Retina (tissue), 1 donor: ENCODE measurements at regions not wholly inside any gene's neighbourhood (a gene's known extent, or its start where the extent isn't known, plus 50 kb on each side); places are given as distances from the start of the nearest gene placed in this dataset.
A peak's percentile ranks its signal among the peaks of the same experiment; 100 is the strongest.

Experiments
- DNase-seq: peaks from one replicate; pipeline ENCODE4 v3.0.0-alpha.2; 2016

GRCh38 chr10:131492211-131492857 is 180.8 kb upstream of the TCERG1L start:
- no peak for DNase-seq

GRCh38 chr10:131493432-131493831 is 181.9 kb upstream of the TCERG1L start:
- DNase-seq, result no peak

- DNase-seq, result no peak
These were observed 182.9 kb upstream of the TCERG1L start for GRCh38 chr10:131494451-131494850.

- no peak for DNase-seq
These were observed 183.7 kb upstream of the TCERG1L start for GRCh38 chr10:131495224-131495623.

- no peak for DNase-seq
These were observed 184.4 kb upstream of the TCERG1L start for GRCh38 chr10:131495892-131496291.

GRCh38 chr10:131496351-131497052 is 185.0 kb upstream of the TCERG1L start:
- DNase-seq, result no peak

- DNase-seq, result no peak
These were observed 188.0 kb upstream of the TCERG1L start for GRCh38 chr10:131499566-131499965.

- no peak for DNase-seq
These were observed 188.7 kb upstream of the TCERG1L start for GRCh38 chr10:131500181-131500580.

- DNase-seq, result no peak
These were observed 189.4 kb upstream of the TCERG1L start for GRCh38 chr10:131500892-131501291.

- no peak for DNase-seq
These were observed 192.5 kb upstream of the TCERG1L start for GRCh38 chr10:131503992-131504391.

GRCh38 chr10:131511391-131511790 is 199.9 kb upstream of the TCERG1L start:
- DNase-seq, result no peak

GRCh38 chr10:131512852-131513251 is 201.3 kb upstream of the TCERG1L start:
- no peak for DNase-seq

- DNase-seq, result no peak
These were observed 201.9 kb upstream of the TCERG1L start for GRCh38 chr10:131513445-131513844.

GRCh38 chr10:131513901-131514300 is 202.4 kb upstream of the TCERG1L start:
- DNase-seq, result no peak

- peak; percentile 65 for DNase-seq
These were observed 202.9 kb upstream of the TCERG1L start for GRCh38 chr10:131514454-131514853.

- DNase-seq, result no peak
These were observed 204.8 kb upstream of the TCERG1L start for GRCh38 chr10:131516285-131516684.

GRCh38 chr10:131517781-131518180 is 206.3 kb upstream of the TCERG1L start:
- DNase-seq, result no peak

- DNase-seq, result no peak
These were observed 208.4 kb upstream of the TCERG1L start for GRCh38 chr10:131519723-131520605.

- DNase-seq, result no peak
These were observed 220.0 kb upstream of the TCERG1L start for GRCh38 chr10:131531265-131532190.

- no peak for DNase-seq
These were observed 220.8 kb upstream of the TCERG1L start for GRCh38 chr10:131532291-131532690.

GRCh38 chr10:131532745-131533341 is 221.3 kb upstream of the TCERG1L start:
- peak; percentile 30 for DNase-seq
